ENCODE measurements at regions not wholly inside any gene's neighbourhood (a gene's known extent, or its start where the extent isn't known, plus 50 kb on each side); places are given as distances from the start of the nearest gene placed in this dataset.
"Not testable (repeated sequence)": the region's sequence is repeated elsewhere in the genome, so short reads cannot be mapped to it uniquely, and the experiment has no call there.

DNA sequence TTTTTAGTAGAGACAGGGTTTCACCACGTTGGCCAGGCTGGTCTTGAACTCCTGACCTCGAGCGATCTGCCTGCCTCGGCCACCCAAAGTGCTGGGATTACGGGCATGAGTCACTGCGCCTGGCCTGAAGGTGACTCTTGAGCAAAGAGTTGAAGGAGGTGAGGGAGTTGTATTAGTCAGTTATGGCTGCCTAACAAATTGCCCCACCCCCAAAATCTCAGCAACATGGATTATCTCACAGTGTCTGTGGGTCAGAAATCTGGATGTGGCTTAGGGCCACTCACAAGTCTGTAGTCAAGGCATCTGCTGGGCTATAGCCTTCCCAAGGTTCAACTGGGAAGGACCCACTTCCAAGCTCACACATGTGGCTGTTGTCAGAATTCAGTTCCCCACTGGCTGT, 52.8 kb upstream of the ADGRE5 start:
- Histone ChIP-seq H3K36me3 (no peaks in the 10 kb centered on the region), H3K4me1 (no peaks in the 10 kb centered on the region), H3K27ac (no peak overlapping the region), H3K27me3 (peaks cover 2 to 3% (median 2%) of the 10 kb centered on the region in 3 donors), H3K4me3 (no peak overlapping the region), H3K9me3 (no peaks in the 10 kb centered on the region)
- TF ChIP-seq POLR2A (IDR thresholded peaks at IDR 0.05) = no peak
- TF ChIP-seq, protein P1, sequence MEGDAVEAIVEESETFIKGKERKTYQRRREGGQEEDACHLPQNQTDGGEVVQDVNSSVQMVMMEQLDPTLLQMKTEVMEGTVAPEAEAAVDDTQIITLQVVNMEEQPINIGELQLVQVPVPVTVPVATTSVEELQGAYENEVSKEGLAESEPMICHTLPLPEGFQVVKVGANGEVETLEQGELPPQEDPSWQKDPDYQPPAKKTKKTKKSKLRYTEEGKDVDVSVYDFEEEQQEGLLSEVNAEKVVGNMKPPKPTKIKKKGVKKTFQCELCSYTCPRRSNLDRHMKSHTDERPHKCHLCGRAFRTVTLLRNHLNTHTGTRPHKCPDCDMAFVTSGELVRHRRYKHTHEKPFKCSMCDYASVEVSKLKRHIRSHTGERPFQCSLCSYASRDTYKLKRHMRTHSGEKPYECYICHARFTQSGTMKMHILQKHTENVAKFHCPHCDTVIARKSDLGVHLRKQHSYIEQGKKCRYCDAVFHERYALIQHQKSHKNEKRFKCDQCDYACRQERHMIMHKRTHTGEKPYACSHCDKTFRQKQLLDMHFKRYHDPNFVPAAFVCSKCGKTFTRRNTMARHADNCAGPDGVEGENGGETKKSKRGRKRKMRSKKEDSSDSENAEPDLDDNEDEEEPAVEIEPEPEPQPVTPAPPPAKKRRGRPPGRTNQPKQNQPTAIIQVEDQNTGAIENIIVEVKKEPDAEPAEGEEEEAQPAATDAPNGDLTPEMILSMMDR (IDR thresholded peaks at IDR 0.05 in 4 of 5, conservative IDR thresholded peaks at IDR 0.05 in 1 of 5) = no peak
- DNase-seq (no peak), ATAC-seq (no peak)
- in situ Hi-C loops (cut with MboI; ENCODE audit: low sequenced_read_pairs in 4 of 4) (loop anchor here in 1 of 4 donors (25.0 kb wide), 1 partner anchor 441 kb away; the partner anchor contains the start of gene NANOS3), intact Hi-C loops (cut with DNase I; ENCODE audit: low total_unique reads) (no loop called here)

DNA sequence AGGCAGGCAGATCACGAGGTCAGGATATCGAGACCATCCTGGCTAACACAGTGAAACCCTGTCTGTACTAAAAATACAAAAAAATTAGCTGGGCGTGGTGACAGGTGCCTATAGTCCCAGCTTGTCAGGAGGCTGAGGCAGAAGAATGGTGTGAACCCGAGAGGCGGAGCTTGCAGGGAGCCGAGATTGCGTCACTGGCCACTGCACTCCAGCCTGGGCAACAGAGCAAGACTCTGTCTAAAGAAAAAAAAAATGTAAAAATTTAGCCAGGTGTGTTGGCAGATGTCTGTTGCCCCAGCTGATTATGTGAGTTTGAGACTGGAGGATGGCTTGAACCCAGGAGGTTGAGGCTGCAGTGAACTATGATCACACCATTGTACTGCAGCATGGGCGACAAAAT, 54.2 kb upstream of the ADGRE5 start:
- ATAC-seq = not testable (repeated sequence)

DNA sequence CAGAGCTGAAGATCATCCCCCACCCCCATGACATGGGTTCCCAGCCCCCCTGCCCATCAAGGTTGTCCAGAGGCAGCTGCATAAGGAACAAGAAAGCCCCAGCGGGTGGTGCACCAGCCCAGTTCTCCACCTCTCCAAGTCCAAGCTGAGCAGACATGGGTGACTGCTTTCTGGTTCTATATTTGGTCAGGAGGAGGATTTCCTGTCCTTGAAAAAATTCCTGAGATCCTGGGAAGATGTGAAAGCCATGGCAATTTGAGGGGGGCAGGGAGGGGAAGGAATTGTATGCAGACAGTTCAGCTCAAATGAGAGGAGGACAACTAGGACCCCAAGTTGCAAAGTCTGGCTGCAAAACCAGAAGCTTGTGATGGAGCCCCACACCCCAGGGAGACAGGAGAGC, 55.4 kb upstream of the ADGRE5 start:
- no peaks in the 10 kb centered on the region for H3K9me3 ChIP-seq
- H3K27ac ChIP-seq = no peak overlapping the region
- H3K36me3 ChIP-seq = no peaks in the 10 kb centered on the region
- ATAC-seq (no peak), DNase-seq (no peak)
- TF ChIP-seq, protein P1 (IDR thresholded peaks at IDR 0.05 in 4 of 5, conservative IDR thresholded peaks at IDR 0.05 in 1 of 5) = no peak
- TF ChIP-seq POLR2A (IDR thresholded peaks at IDR 0.05) = no peak
- H3K4me3 ChIP-seq = no peak overlapping the region
- in situ Hi-C loops (cut with MboI; ENCODE audit: low sequenced_read_pairs in 4 of 4) = loop anchor here in 1 of 4 donors (25.0 kb wide), 1 partner anchor 439 kb away; the partner anchor contains the start of gene NANOS3
- no peaks in the 10 kb centered on the region for H3K4me1 ChIP-seq
- intact Hi-C loops (cut with DNase I; ENCODE audit: low total_unique reads) = no loop called here
- no peaks in the 10 kb centered on the region for H3K27me3 ChIP-seq

More for the DNA sequence above, 54.2 kb upstream of the ADGRE5 start:
- DNase-seq; H3K4me3 ChIP-seq; intact Hi-C loops (cut with DNase I; ENCODE audit: low total_unique reads); H3K36me3 ChIP-seq; H3K27ac ChIP-seq; H3K27me3 ChIP-seq; H3K4me1 ChIP-seq; H3K9me3 ChIP-seq: not testable (repeated sequence)
- in situ Hi-C loops (cut with MboI; ENCODE audit: low sequenced_read_pairs in 4 of 4) = loop anchor here in 1 of 4 donors (25.0 kb wide), 1 partner anchor 440 kb away; the partner anchor contains the start of gene NANOS3

DNA sequence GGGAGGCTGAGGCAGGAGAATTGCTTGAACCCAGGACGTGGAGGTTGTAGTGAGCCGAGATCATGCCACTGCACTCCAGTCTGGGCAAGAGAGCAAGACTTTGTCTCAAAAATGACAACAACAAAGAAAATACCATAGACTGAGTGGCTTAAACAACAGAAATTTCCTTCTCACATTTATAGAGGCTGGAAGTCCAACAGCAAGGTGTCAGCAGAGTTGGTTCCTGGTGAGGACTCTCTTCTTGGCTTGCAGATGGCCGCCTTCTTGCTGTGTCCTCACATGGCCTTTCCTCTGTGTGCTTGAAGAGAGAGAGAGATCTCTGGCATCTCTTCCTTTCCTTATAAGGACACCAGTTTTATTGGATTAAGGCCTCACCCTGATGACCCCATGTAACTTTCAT, 56.1 kb upstream of the ADGRE5 start:
- no peaks in the 10 kb centered on the region for H3K9me3 ChIP-seq
- no peaks in the 10 kb centered on the region for H3K27me3 ChIP-seq
- TF ChIP-seq, protein P1 (IDR thresholded peaks at IDR 0.05 in 4 of 5, conservative IDR thresholded peaks at IDR 0.05 in 1 of 5) = no peak
- TF ChIP-seq POLR2A (IDR thresholded peaks at IDR 0.05) = no peak
- H3K4me1 ChIP-seq = no peaks in the 10 kb centered on the region
- intact Hi-C loops (cut with DNase I; ENCODE audit: low total_unique reads) (no loop called here), in situ Hi-C loops (cut with MboI; ENCODE audit: low sequenced_read_pairs in 4 of 4) (loop anchor here in 1 of 4 donors (25.0 kb wide), 1 partner anchor 438 kb away; the partner anchor contains the start of gene NANOS3)
- H3K27ac ChIP-seq = no peak overlapping the region
- ATAC-seq = no peak
- DNase-seq = no peak
- no peaks in the 10 kb centered on the region for H3K36me3 ChIP-seq
- H3K4me3 ChIP-seq = no peak overlapping the region

DNA sequence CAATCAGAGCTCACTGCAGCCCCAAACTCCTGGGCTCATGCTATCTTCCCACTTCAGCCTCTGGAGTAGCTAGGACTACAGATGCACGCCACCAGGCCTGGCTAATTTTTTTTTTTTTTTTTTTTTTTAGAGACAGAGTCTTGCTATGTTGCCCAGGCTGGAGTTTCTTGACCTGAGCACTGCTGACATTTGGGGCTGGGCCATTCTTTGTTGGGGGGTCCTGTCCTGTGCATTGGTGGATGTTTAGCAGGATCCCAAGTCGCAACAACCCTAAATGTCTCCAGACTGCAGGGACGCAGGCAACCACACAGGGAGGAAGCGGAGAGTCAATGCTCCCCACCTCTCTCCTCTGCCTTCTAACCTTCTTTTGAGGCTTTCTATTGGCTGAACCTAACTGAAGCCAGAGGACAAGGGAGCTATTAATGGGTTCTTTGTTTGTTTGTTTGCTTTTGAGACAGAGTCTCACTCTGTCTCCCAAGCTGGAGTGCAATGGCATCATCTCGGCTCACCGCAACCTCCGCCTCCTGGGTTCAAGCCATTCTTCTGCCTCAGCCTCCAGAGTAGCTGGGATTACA, 58.3 kb upstream of the ADGRE5 start:
- DNase-seq (no peak), ATAC-seq (no peak)
- intact Hi-C loops (cut with DNase I; ENCODE audit: low total_unique reads) (no loop called here), in situ Hi-C loops (cut with MboI; ENCODE audit: low sequenced_read_pairs in 4 of 4) (no loop called here)
- Histone ChIP-seq H3K4me1 (no peaks in the 10 kb centered on the region), H3K36me3 (no peaks in the 10 kb centered on the region), H3K4me3 (no peak overlapping the region), H3K27me3 (no peaks in the 10 kb centered on the region), H3K9me3 (no peaks in the 10 kb centered on the region), H3K27ac (no peak overlapping the region)
- no peak for TF ChIP-seq POLR2A (IDR thresholded peaks at IDR 0.05)
- TF ChIP-seq, protein P1 (IDR thresholded peaks at IDR 0.05 in 4 of 5, conservative IDR thresholded peaks at IDR 0.05 in 1 of 5) = no peak
